ENCODE measurements at regions not wholly inside any gene's neighbourhood (a gene's known extent, or its start where the extent isn't known, plus 50 kb on each side); places are given as distances from the start of the nearest gene placed in this dataset.

- TF ChIP-seq TAF1 (IDR thresholded peaks at IDR 0.05; ENCODE audit: low read depth) (no peak), FOXM1 (IDR thresholded peaks at IDR 0.05; ENCODE audit: borderline replicate concordance, low read depth) (no peak), CEBPB (IDR thresholded peaks at IDR 0.05) (no peak), ZBTB7A (IDR thresholded peaks at IDR 0.05; ENCODE audit: low read depth) (no peak), NFIC (IDR thresholded peaks at IDR 0.05) (no peak), RAD21 (IDR thresholded peaks at IDR 0.05; ENCODE audit: low read depth) (no peak), MAX (IDR thresholded peaks at IDR 0.05) (no peak), CREB1 (IDR thresholded peaks at IDR 0.05; ENCODE audit: low read depth) (no peak), TEAD4 (IDR thresholded peaks at IDR 0.05) (no peak), REST (IDR thresholded peaks at IDR 0.05; ENCODE audit: low read depth) (no peak), EP300 (IDR thresholded peaks at IDR 0.05; ENCODE audit: borderline replicate concordance) (no peak), YY1 (IDR thresholded peaks at IDR 0.05; ENCODE audit: low read depth) (no peak), TCF12 (IDR thresholded peaks at IDR 0.05; ENCODE audit: low read depth) (no peak), USF1 (IDR thresholded peaks at IDR 0.05) (no peak)
Observed at GRCh38 chr6:104400844-104401243, 458.9 kb downstream of the HACE1 start.

- TF ChIP-seq ZBTB7A (IDR thresholded peaks at IDR 0.05; ENCODE audit: low read depth) (no peak), TEAD4 (IDR thresholded peaks at IDR 0.05) (no peak), USF1 (IDR thresholded peaks at IDR 0.05) (no peak), TCF12 (IDR thresholded peaks at IDR 0.05; ENCODE audit: low read depth) (no peak), TAF1 (IDR thresholded peaks at IDR 0.05; ENCODE audit: low read depth) (no peak), NFIC (IDR thresholded peaks at IDR 0.05) (no peak), FOXM1 (IDR thresholded peaks at IDR 0.05; ENCODE audit: borderline replicate concordance, low read depth) (no peak), RAD21 (IDR thresholded peaks at IDR 0.05; ENCODE audit: low read depth) (no peak), CREB1 (IDR thresholded peaks at IDR 0.05; ENCODE audit: low read depth) (no peak), REST (IDR thresholded peaks at IDR 0.05; ENCODE audit: low read depth) (no peak), CEBPB (IDR thresholded peaks at IDR 0.05) (no peak), EGR1 (IDR thresholded peaks at IDR 0.05) (no peak), YY1 (IDR thresholded peaks at IDR 0.05; ENCODE audit: low read depth) (no peak), EP300 (IDR thresholded peaks at IDR 0.05; ENCODE audit: borderline replicate concordance) (no peak), MAX (IDR thresholded peaks at IDR 0.05) (no peak)
Observed at GRCh38 chr6:104396077-104396476, 463.6 kb downstream of the HACE1 start.

DNA sequence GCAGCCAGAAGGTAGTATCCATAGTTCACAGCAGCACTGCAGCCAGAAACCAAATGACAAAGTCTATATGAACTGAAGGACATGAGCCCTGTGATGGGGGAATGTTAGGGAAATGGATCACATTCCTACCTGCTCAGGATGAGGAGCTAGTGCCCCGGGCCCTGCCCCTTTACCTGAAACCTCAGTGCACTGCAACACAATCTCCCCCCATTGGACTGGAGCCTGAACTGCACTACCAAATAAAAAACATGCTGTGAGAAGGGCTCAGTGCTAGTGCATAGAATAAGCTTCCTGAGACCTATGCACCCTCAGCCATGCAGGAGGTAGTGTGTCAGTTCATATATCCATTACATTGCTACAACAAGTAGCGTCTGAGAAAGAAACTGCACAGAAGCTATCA, 477.8 kb downstream of the HACE1 start:
- TF ChIP-seq EP300 (IDR thresholded peaks at IDR 0.05; ENCODE audit: borderline replicate concordance), result no peak
- no peak for TF ChIP-seq TEAD4 (IDR thresholded peaks at IDR 0.05)
- TF ChIP-seq ZBTB7A (IDR thresholded peaks at IDR 0.05; ENCODE audit: low read depth), result no peak
- TF ChIP-seq REST (IDR thresholded peaks at IDR 0.05; ENCODE audit: low read depth), result no peak
- TF ChIP-seq FOXM1 (IDR thresholded peaks at IDR 0.05; ENCODE audit: borderline replicate concordance, low read depth), result no peak
- no peak for TF ChIP-seq NFIC (IDR thresholded peaks at IDR 0.05)
- no peak for TF ChIP-seq TCF12 (IDR thresholded peaks at IDR 0.05; ENCODE audit: low read depth)
- TF ChIP-seq MAX (IDR thresholded peaks at IDR 0.05), result no peak
- TF ChIP-seq USF1 (IDR thresholded peaks at IDR 0.05), result no peak
- no peak for TF ChIP-seq RAD21 (IDR thresholded peaks at IDR 0.05; ENCODE audit: low read depth)
- TF ChIP-seq TAF1 (IDR thresholded peaks at IDR 0.05; ENCODE audit: low read depth), result no peak

Measured in Ishikawa (cell line).